ENCODE measurements at regions not wholly inside any gene's neighbourhood (a gene's known extent, or its start where the extent isn't known, plus 50 kb on each side); places are given as distances from the start of the nearest gene placed in this dataset.

DNA sequence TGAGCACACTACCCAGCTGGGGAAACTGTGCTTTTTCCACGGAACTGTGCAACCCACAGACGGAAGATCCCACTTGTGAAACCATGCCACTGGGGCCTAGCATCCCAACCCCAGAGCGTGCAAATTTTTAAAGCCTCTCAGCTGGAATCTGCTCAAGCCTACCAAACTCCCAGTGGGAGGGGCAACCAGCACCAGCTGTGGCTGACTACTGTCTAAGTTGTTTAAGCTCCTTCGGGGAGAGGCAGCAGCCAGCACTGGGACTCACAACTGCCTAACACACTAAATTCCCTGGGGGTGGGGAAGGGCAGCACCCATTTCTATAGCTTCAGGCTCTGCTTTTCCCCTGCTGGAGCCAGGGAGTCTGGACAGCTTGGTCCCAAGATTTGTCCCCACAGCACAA is 287.6 kb upstream of the MSX2 start:
- no peak for DNase-seq (ENCODE audit: low spot score in 2 of 2)

DNA sequence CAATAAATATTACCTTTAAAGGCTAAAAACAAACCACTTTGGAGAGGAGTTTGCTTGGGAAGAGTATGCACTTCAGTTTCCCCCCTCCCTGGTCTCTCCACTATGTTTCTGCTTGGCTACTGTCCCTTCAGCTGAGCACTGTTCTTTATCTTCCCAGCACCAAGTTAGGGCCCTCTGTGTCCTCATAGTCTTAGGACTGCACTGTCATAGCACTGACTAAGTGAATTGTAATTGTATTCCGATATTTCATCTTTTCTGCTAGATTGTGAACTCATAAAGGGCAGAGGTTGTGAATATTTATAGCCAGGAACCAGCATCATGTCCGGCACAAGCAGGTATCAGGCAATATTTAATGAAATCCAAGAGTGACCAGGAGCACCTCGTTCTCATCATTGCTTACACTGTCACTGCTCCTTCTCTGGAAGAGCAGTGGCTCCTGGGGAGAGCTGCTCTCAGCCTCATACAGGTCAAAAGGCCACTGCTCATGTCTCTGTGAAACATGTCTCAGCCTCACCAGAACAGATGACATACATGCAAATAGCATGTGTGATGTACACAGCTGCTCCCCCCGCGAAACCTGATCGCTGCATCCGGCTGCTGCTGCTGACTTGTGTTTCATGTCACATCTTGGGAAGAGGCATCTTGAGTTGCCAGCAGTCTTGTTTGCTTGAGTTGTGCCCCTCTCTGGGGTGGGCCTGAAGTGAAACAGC is 279.7 kb upstream of the MSX2 start:
- 52% methylated on average over 7 of the region's 7 CpGs for WGBS
- Histone ChIP-seq H3K9me3 (no peaks in the 10 kb centered on the region), H3K27ac (no peak overlapping the region), H3K4me3 (no peak overlapping the region), H3K27me3 (no peaks in the 10 kb centered on the region), H3K4me1 (no peaks in the 10 kb centered on the region), H3K36me3 (no peaks in the 10 kb centered on the region)
- TF ChIP-seq POLR2A (IDR thresholded peaks at IDR 0.05) (no peak), POLR2AphosphoS5 (IDR thresholded peaks at IDR 0.05) (no peak), EP300 (IDR thresholded peaks at IDR 0.05) (no peak)
- TF ChIP-seq, protein P1, sequence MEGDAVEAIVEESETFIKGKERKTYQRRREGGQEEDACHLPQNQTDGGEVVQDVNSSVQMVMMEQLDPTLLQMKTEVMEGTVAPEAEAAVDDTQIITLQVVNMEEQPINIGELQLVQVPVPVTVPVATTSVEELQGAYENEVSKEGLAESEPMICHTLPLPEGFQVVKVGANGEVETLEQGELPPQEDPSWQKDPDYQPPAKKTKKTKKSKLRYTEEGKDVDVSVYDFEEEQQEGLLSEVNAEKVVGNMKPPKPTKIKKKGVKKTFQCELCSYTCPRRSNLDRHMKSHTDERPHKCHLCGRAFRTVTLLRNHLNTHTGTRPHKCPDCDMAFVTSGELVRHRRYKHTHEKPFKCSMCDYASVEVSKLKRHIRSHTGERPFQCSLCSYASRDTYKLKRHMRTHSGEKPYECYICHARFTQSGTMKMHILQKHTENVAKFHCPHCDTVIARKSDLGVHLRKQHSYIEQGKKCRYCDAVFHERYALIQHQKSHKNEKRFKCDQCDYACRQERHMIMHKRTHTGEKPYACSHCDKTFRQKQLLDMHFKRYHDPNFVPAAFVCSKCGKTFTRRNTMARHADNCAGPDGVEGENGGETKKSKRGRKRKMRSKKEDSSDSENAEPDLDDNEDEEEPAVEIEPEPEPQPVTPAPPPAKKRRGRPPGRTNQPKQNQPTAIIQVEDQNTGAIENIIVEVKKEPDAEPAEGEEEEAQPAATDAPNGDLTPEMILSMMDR (IDR thresholded peaks at IDR 0.05): no peak
- no peak for DNase-seq (ENCODE audit: low spot score in 2 of 2)

More for the DNA sequence above, 287.6 kb upstream of the MSX2 start:
- Histone ChIP-seq H3K9me3 (no peaks in the 10 kb centered on the region), H3K4me1 (no peaks in the 10 kb centered on the region), H3K27me3 (peaks cover 15% of the 10 kb centered on the region), H3K36me3 (no peaks in the 10 kb centered on the region), H3K4me3 (no peak overlapping the region), H3K27ac (no peak overlapping the region)
- TF ChIP-seq, protein P1 (IDR thresholded peaks at IDR 0.05): no peak
- 55% methylated on average over 2 of the region's 4 CpGs for WGBS

DNA sequence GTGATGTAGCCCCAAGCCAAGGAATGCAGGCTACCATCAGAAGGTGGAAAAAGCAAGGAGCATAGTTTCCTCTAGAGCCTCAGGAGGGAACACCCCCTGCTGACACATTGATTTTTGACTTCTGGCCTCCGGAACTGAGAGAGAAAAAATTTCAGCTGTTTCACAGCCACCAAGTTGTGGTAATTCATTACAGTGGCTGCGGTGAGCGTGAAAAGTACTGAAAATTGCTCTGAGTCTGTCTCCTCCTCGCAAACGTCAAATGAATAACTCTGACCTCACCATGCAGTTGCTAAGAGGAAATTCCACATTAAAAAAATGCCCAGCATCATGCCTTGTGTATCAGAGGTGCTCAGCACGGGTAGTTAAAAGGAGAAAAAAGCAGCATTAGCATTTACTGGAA is 277.9 kb upstream of the MSX2 start:
- Histone ChIP-seq H3K27me3 (no peaks in the 10 kb centered on the region), H3K27ac (no peak overlapping the region), H3K4me1 (no peaks in the 10 kb centered on the region), H3K4me3 (no peak overlapping the region), H3K36me3 (no peaks in the 10 kb centered on the region), H3K9me3 (no peaks in the 10 kb centered on the region)
- no peak for TF ChIP-seq EP300 (IDR thresholded peaks at IDR 0.05)
- TF ChIP-seq, protein P1 (IDR thresholded peaks at IDR 0.05): no peak
- no peak for TF ChIP-seq POLR2A (IDR thresholded peaks at IDR 0.05)
- no peak for TF ChIP-seq POLR2AphosphoS5 (IDR thresholded peaks at IDR 0.05)
- no peak for DNase-seq (ENCODE audit: low spot score in 2 of 2)
- WGBS: 65% methylated on average over 6 of the region's 6 CpGs

DNA sequence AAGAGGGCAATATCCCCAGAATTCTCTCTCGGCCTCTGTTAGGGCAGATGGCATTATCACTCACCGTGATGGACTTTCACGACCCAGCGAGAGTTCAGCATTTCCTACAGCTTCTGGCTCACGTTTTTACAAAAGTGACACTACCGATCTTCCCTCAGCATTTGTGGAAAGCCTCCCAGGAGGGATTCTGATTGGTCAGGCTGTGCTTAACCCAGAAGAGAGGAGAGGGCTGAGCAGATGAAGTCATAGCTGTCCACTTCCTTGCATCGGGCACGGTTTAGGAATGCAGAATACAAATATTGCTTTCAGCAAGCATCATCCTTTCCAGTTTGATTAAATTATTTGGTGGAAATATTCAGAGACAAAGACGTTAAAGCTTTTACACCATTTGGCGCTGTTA is 277.4 kb upstream of the MSX2 start:
- H3K27me3 ChIP-seq: no peaks in the 10 kb centered on the region
- no peaks in the 10 kb centered on the region for H3K4me1 ChIP-seq
- H3K4me3 ChIP-seq: no peak overlapping the region
- no peak for DNase-seq (ENCODE audit: low spot score in 2 of 2)
- no peaks in the 10 kb centered on the region for H3K36me3 ChIP-seq
- H3K27ac ChIP-seq: no peak overlapping the region
- no peaks in the 10 kb centered on the region for H3K9me3 ChIP-seq
- TF ChIP-seq, protein P1 (IDR thresholded peaks at IDR 0.05): no peak
- TF ChIP-seq EP300 (IDR thresholded peaks at IDR 0.05) (no peak), POLR2AphosphoS5 (IDR thresholded peaks at IDR 0.05) (no peak), POLR2A (IDR thresholded peaks at IDR 0.05) (no peak)
- 78% methylated on average over 10 of the region's 10 CpGs for WGBS

DNA sequence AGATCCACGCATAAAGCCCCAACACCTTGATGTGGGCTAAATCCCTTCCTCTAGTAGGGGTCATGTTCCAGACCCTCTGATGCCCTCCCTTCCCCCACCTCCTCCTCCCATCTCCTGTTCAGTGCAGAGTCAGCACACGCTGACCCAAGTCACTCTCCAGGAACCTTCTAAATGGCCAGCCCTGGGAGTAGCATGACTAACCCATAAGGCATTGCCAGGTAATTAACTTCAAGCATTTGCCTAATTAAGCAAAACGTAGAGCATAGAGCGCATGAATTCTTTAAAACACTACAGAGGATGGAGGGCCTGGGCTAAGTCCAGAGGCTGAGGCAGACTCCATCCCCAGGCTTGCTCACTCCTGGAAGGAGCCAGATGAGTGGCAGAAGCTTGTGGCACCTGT is 276.3 kb upstream of the MSX2 start:
- TF ChIP-seq POLR2A (IDR thresholded peaks at IDR 0.05) (no peak), EP300 (IDR thresholded peaks at IDR 0.05) (no peak), POLR2AphosphoS5 (IDR thresholded peaks at IDR 0.05) (no peak)
- TF ChIP-seq, protein P1 (IDR thresholded peaks at IDR 0.05): no peak
- no peaks in the 10 kb centered on the region for H3K4me1 ChIP-seq
- H3K27ac ChIP-seq: no peak overlapping the region
- WGBS: 85% methylated on average over 4 of the region's 4 CpGs
- H3K27me3 ChIP-seq: no peaks in the 10 kb centered on the region
- DNase-seq (ENCODE audit: low spot score in 2 of 2): no peak
- H3K9me3 ChIP-seq: no peaks in the 10 kb centered on the region
- no peaks in the 10 kb centered on the region for H3K36me3 ChIP-seq
- no peak overlapping the region for H3K4me3 ChIP-seq

Measured in suprapubic skin (tissue), 4 donors.